ENCODE measurements at regions not wholly inside any gene's neighbourhood (a gene's known extent, or its start where the extent isn't known, plus 50 kb on each side); places are given as distances from the start of the nearest gene placed in this dataset.

DNA sequence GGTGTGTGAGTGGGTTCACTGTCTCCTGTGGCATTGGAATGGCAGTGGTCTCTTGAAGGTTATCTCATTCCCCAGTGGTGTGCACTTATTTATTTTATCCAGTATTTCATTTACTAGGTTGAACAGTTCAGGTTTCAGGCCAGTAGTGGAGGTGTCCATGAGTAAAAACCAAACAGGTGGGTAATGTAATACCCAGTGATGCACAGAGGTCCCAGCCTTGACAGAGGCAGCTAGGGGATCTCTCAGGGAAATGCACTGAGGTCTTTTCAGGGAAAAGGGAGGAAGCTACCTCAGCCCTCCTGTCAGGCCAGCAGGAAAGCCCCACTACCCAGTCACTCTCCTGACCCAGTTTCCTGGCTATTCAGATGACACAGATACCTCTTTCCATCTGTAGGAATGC lies 403.6 kb downstream of the UTRN start:
- Mint-ChIP-seq H3K9me3 (peaks cover 22% of the 10 kb centered on the region), H3K4me3 (no peak overlapping the region), H3K4me1 (peaks cover 7% of the 10 kb centered on the region), H3K27me3 (ENCODE audit: insufficient read depth, low read depth, poor library complexity) (peaks cover 2% of the 10 kb centered on the region), H3K27ac (no peak overlapping the region), H3K36me3 (ENCODE audit: low read depth) (peaks cover 42% of the 10 kb centered on the region)
- H3K4me1 ChIP-seq (ENCODE audit: insufficient read depth), result 0 out of 2 replicates have a peak, but pooled peaks cover 6% of the 10 kb centered on the region
- DNase-seq (ENCODE audit: low spot score) (no peak), ATAC-seq (no peak)
- H3K36me3 ChIP-seq (ENCODE audit: insufficient read depth), result peaks cover 4% of the 10 kb centered on the region
- no peaks in the 10 kb centered on the region for H3K27me3 ChIP-seq (ENCODE audit: insufficient read depth)
- peaks cover 48% of the 10 kb centered on the region for H3K79me2 ChIP-seq (replicated peaks; ENCODE audit: insufficient read depth)
- H3K9me2 ChIP-seq (ENCODE audit: insufficient read depth), result 0 out of 2 replicates have a peak, but pooled peaks cover 4% of the 10 kb centered on the region
- TF ChIP-seq ETS1 (IDR thresholded peaks at IDR 0.05), result no peak
- no peak for TF ChIP-seq STAT1 (IDR thresholded peaks at IDR 0.05; ENCODE audit: unreplicated experiment)
- TF ChIP-seq NANOG (IDR thresholded peaks at IDR 0.05; ENCODE audit: borderline replicate concordance), result no peak
- TF ChIP-seq EZH2 (IDR thresholded peaks at IDR 0.05; ENCODE audit: low read depth, unreplicated experiment), result no peak
- H3K27ac ChIP-seq (ENCODE audit: low read depth), result no peak overlapping the region
- H2AFZ ChIP-seq, result no peak overlapping the region
- no peaks in the 10 kb centered on the region for H3F3A ChIP-seq (replicated peaks; ENCODE audit: low read depth)
- no peak overlapping the region for H3K4me3 ChIP-seq
- no peak overlapping the region for H3K4me2 ChIP-seq
- H4K20me1 ChIP-seq (replicated peaks; ENCODE audit: insufficient read depth), result no peaks in the 10 kb centered on the region

DNA sequence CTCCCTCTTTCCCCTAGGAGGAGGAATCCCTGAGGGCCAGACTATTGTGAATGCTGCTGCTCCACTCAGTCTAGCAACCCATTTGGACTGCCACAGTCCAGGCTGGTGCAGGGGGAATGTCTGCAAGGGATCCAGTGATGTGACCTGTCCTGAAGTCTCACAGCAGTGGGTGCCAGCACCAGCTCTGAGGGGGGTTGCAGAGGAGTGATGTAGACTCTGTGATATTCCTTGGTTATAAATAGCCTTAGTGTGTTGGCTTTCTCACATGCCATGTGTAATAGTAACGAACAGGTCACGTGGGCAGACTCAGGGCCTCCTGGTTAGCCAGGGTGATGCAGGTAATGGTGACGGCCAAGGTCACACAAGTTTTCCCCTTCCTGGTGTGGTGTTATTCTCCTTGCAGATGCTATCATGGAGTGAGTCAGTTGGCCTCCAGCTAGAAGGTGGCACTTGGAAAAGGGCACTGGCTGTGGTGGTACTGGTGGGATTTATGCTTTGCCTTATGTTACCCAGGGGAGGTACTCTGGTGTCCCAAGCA lies 404.4 kb downstream of the UTRN start:
- H3K9me3 Mint-ChIP-seq, result peaks cover 22% of the 10 kb centered on the region
- no peak overlapping the region for H3K4me2 ChIP-seq
- H3K27me3 ChIP-seq (ENCODE audit: insufficient read depth), result no peaks in the 10 kb centered on the region
- no peak overlapping the region for H2AFZ ChIP-seq
- peaks cover 7% of the 10 kb centered on the region for H3K4me1 Mint-ChIP-seq
- H3F3A ChIP-seq (replicated peaks; ENCODE audit: low read depth), result no peaks in the 10 kb centered on the region
- no peak overlapping the region for H3K4me3 ChIP-seq
- DNase-seq (ENCODE audit: low spot score) (no peak), ATAC-seq (no peak)
- no peak overlapping the region for H3K27ac ChIP-seq (ENCODE audit: low read depth)
- H3K36me3 Mint-ChIP-seq (ENCODE audit: low read depth), result peaks cover 41% of the 10 kb centered on the region
- no peak overlapping the region for H3K27ac Mint-ChIP-seq
- peaks cover 4% of the 10 kb centered on the region for H3K36me3 ChIP-seq (ENCODE audit: insufficient read depth)
- H3K4me1 ChIP-seq (ENCODE audit: insufficient read depth), result 0 out of 2 replicates have a peak, but pooled peaks cover 6% of the 10 kb centered on the region
- no peaks in the 10 kb centered on the region for H4K20me1 ChIP-seq (replicated peaks; ENCODE audit: insufficient read depth)
- H3K79me2 ChIP-seq (replicated peaks; ENCODE audit: insufficient read depth), result peaks cover 57% of the 10 kb centered on the region
- peaks cover 2% of the 10 kb centered on the region for H3K27me3 Mint-ChIP-seq (ENCODE audit: insufficient read depth, low read depth, poor library complexity)
- no peak overlapping the region for H3K4me3 Mint-ChIP-seq
- H3K9me2 ChIP-seq (ENCODE audit: insufficient read depth), result 0 out of 2 replicates have a peak, but pooled peaks cover under 1% of the 10 kb centered on the region
- TF ChIP-seq CTCF (conservative IDR thresholded peaks at IDR 0.05; ENCODE audit: low read depth in 2 of 2), result no peak
- no peak for TF ChIP-seq EZH2phosphoT487 (IDR thresholded peaks at IDR 0.05; ENCODE audit: unreplicated experiment)
- no peak for TF ChIP-seq POLR2AphosphoS5 (IDR thresholded peaks at IDR 0.05; ENCODE audit: low read depth)
- no peak for TF ChIP-seq EZH2 (IDR thresholded peaks at IDR 0.05; ENCODE audit: low read depth, unreplicated experiment)
- TF ChIP-seq ZNF462 (CRISPR knock-in tag; IDR thresholded peaks at IDR 0.05), result no peak
- TF ChIP-seq STAT1 (IDR thresholded peaks at IDR 0.05; ENCODE audit: unreplicated experiment), result no peak
- TF ChIP-seq CREB1 (CRISPR knock-in tag; IDR thresholded peaks at IDR 0.05; ENCODE audit: low read depth), result no peak
- TF ChIP-seq ETS1 (IDR thresholded peaks at IDR 0.05), result no peak
- no peak for TF ChIP-seq ZNF114 (CRISPR knock-in tag; IDR thresholded peaks at IDR 0.05)
- TF ChIP-seq NANOG (IDR thresholded peaks at IDR 0.05; ENCODE audit: borderline replicate concordance), result no peak

Data from GM23338 (cell line).